Ishikawa (cell line): ENCODE measurements at regions not wholly inside any gene's neighbourhood (a gene's known extent, or its start where the extent isn't known, plus 50 kb on each side); places are given as distances from the start of the nearest gene placed in this dataset.

ENCODE experiments used
- CEBPB ChIP-seq: IDR thresholded peaks from 2 replicates; pipeline ENCODE4 v1.6.1; 2012
- CREB1 ChIP-seq: IDR thresholded peaks from 2 replicates; pipeline ENCODE4 v1.6.1; 2012; ENCODE audit warnings: low read depth
- EP300 ChIP-seq: IDR thresholded peaks from 2 replicates; pipeline ENCODE4 v1.6.1; 2012; ENCODE audit warnings: borderline replicate concordance
- FOXM1 ChIP-seq: IDR thresholded peaks from 2 replicates; pipeline ENCODE4 v1.6.1; 2012; ENCODE audit warnings: low read depth, borderline replicate concordance
- MAX ChIP-seq: IDR thresholded peaks from 2 replicates; pipeline ENCODE4 v1.6.1; 2012
- NFIC ChIP-seq: IDR thresholded peaks from 2 replicates; pipeline ENCODE4 v1.6.1; 2012
- RAD21 ChIP-seq: IDR thresholded peaks from 2 replicates; pipeline ENCODE4 v1.6.1; 2012; ENCODE audit warnings: low read depth
- REST ChIP-seq: IDR thresholded peaks from 2 replicates; pipeline ENCODE4 v1.6.1; 2012; ENCODE audit warnings: low read depth, mild to moderate bottlenecking
- TAF1 ChIP-seq: IDR thresholded peaks from 2 replicates; pipeline ENCODE4 v1.6.1; 2012; ENCODE audit warnings: low read depth, mild to moderate bottlenecking
- TCF12 ChIP-seq: IDR thresholded peaks from 2 replicates; pipeline ENCODE4 v1.6.1; 2012; ENCODE audit warnings: low read depth
- USF1 ChIP-seq: IDR thresholded peaks from 2 replicates; pipeline ENCODE4 v1.6.1; 2012
- YY1 ChIP-seq: IDR thresholded peaks from 2 replicates; pipeline ENCODE4 v1.6.1; 2012; ENCODE audit warnings: low read depth
- ZBTB7A ChIP-seq: IDR thresholded peaks from 2 replicates; pipeline ENCODE4 v1.6.1; 2012; ENCODE audit warnings: low read depth

- TF ChIP-seq EP300 (no peak), RAD21 (no peak), MAX (no peak), ZBTB7A (no peak), REST (no peak), FOXM1 (no peak), TAF1 (no peak), CEBPB (no peak), USF1 (no peak), YY1 (no peak), CREB1 (no peak), NFIC (no peak), TCF12 (no peak)
Observed at GRCh38 chr5:8470489-8470888, 601.5 kb downstream of the MTRR start.
